Right lung (tissue), 2 donors: ENCODE measurements at regions not wholly inside any gene's neighbourhood (a gene's known extent, or its start where the extent isn't known, plus 50 kb on each side); places are given as distances from the start of the nearest gene placed in this dataset.

Source experiments
- DNase-seq, 2 donors: peaks; one replicate each; pipeline ENCODE4 v3.0.0-alpha.2; 2013

DNA sequence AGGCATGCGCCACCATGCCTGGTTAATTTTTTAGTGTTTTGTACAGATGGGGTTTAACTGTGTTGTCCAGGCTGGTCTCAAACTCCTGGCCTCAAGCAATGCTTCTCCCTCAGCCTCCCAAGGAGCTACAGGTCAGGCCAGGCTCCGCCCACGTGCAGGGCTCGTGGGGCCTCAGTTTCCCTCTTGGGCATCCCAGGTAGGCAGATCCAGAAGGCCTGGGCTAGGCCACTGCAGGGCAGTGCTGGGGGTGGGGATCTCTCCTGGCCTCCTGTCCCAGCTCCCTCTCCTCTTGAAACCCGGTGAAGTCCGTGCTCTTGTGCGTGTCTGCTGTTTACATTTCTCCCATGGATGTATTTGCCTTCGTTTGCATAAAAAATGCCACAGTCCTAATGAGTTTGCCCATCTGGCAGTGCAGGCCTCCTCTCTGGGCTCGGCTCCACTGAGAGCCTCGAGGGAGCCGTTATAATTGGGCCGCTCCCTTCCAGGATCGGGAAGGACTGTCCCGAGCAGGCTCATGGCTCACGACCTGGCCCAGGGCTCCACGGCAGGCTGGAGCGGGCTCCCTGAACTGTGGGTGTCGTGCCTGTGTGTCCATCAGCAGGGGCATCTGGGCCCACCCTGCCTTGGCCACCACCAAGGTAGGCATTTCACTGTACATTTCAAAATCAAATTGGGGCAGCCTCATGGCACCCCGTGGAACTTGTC, 52.6 kb upstream of the RUFY1 start:
- no peak for DNase-seq

DNA sequence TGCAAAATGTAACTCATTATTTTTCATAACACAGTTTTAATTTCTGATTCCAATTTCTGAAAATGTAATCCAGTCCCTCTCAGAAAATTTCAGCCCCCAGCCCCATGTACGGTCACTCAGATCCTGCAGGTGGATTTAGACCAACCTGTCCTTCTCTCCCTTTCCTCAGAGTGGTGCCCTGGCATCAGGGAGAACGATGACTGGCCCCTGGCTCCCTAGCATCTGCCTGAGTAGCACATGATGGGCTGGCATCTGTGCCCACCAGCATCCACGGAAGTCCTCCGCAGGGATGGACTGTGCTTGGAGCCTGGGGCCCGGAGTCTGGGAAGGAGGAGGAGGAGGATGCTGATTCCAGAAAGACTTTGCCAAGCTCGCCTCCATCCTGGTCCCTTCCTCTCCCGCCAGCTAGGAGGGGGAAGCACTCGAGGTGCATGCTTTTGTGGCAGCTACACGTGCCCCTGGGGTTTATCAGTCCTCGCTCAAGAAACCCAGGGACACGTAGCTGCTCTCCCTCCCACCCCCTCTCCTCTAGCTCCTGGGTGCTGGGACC, 54.4 kb upstream of the RUFY1 start:
- DNase-seq, result no peak

DNA sequence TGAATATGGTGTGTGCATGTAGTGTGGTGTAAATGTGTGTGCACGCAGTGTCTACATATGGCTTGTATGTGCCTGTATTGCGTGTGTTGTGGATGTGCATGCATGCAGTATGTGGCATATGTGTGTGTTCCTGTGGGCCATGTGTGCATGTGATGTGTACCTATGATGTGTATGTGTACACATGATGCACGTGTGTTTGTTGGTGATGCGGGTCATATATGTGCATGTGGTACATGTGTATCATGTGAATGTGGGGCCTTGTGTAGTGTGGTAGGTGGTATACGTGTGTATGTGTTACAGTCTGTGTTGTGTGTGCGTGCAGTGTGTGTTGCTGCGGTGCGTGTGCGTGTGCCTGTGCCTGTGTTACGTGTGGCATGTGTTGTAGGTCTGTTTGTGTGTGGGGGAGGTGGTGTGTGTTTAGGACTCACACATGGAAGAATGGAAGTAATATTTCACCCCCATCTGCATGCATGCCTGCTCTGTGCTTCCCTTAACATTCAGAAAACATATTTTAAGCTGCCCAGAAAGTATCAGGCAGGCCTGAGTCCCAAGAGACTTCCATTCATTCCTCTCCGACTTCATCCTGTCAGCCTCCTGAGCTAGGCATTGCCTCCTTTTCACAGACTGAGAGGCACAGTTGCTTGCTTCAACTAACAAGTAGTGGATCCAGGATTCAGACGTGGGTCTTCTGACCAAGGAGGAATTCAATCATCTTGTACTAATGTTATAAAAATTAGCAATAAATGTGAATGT, 55.4 kb upstream of the RUFY1 start:
- DNase-seq, result no peak

DNA sequence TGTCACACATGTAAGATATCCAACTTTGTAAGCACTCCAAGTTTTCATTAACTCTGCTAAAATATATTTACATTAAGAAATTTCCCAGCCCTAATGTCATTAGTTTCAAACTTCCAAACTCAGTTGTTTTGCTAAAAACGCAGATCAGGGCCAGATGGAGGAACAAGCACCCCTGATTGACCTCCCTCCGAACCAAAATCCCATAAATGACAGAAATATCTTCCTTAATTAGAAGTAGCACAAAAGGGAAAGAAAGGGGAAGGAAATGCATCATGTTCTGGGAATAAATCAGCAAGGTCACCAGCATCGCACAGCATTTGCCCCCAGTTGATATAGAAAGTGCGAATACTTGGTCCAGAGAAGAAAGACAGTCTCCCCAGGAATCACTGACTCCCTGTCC, 61.4 kb upstream of the RUFY1 start:
- DNase-seq, result peak in 1 of 2 donors; percentile 68

DNA sequence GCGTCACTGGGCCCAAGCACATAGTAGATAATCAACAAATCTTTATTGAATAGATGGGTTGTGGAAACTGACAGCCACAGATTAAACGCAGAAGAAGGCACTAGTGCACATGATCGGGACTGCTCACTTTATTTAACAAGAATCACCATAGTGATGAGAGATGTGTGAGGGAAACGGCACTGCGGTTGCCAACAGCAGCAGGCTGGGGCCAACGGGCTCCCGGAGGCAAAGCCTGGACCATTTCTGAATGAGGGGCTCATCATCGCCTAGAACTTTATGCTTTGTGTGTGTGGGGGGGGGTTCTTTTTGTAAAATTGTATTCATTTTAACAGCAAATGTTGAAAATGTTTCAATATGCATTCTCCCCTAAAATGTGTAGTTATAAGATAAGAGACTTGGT, 61.9 kb upstream of the RUFY1 start:
- peak; percentile 76 to 85 for DNase-seq

DNA sequence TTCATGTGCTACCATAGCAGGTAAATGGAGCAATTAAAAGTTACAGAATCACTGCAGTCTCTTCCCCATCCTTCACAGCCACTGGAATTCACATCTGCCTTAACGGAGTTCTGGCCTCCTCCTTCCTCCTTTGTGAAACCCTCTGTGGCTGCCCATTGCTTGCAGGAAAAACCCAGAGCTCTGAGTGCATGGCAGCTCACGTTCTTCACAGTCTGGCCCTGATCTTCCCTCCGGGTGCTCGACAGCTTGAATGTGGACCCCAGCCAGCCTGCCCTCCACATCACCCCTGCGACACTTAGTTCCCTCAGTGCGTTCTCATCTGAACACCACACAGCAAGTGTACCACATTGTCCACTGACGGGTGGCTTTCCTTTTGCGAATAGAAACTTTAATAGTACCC, 63.2 kb upstream of the RUFY1 start:
- DNase-seq, result no peak

DNA sequence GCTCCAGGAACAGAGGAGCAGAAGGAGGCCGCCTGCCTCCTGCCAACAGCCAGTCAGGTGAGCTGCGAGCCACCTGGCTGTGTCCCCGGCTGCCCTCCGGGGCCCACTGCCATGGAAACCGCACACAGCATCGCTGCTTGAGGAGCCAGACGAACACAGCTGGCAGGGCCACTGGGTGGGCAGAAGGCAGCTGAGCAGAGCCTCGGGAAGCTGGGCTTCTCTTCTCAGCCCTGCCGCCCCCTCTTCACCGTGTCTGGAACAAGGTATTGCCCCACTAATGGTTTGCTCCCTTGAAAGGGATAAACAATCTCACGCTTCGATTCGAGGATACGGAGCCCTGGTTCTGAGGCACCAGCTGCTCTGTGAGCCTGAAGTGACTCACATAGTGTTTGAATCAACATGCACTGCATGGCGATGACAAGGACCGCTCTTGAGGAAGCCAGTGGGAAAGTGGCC, 63.7 kb upstream of the RUFY1 start:
- no peak for DNase-seq

DNA sequence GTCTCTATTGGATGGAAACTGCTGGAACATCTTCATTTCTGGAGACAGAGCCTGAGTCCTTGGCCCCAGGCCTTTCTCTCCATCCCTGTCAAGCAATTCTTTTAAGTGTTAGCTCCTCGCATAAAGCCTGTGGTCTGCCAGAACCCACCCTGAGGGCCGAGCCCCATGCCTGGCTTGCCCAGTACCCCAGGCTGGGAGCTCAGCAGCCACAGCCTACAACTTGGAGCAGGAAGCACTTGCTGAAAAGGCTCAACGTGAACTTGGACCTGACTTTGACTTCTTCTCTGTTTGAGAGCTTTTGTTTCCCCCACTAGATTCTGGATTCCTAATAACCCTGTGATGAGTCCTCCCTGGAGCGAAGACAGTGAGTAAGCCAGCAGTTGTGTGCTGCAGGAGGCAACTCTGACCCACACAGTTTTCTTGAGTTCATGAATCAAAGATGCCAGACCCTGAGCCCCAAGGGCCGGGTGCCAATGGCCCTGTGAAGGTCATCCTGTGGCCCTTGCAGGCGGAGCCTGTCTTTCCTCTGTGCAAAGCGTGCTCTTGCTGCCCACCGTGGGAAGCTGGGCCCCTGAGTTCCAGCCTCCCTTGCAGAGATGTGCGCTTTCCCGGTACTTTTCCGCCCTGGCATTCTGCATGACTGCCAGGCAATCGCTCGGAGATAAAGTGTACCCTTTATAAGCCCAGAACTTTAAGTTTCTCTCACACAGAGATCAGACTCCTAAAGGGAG, 64.3 kb upstream of the RUFY1 start:
- no peak for DNase-seq

DNA sequence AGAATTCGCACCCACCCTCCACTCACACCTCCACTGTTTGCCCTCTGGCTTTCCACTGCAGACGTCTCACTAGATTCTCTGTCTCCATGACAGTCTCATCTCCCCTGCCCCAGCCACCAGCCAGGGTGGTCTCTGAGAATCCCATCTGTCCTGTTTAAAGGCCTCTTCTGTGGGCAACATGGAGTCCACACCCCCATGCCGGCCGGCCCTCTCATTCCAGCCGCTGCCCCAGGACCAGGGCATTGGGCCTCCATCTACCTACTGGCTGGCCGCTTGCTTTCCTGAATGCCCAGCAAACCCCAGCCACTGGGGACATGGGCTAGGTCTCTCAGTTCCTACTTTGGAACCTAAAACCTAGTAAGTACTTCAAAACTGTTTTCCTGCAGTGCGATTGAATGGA, 65.6 kb upstream of the RUFY1 start:
- no peak for DNase-seq

DNA sequence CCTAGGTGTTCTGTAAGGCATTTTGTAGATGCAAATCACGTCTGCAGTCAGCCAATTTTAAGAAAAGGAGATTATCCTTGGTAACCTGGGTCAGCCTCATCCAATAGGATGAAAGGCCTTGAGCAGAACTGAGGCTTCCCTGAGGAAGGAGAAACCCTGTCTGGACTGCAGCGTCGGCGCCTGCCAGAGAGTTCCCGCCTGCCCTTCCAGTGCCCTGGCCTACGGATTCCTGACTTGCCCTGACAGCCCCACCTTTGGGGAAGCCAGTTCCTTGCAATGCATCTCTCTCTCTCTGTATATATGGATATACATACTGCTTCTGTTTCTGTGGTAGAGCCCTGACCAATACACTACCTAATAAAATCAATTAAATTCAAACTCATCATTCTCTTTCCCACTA, 66.2 kb upstream of the RUFY1 start:
- DNase-seq, result no peak

DNA sequence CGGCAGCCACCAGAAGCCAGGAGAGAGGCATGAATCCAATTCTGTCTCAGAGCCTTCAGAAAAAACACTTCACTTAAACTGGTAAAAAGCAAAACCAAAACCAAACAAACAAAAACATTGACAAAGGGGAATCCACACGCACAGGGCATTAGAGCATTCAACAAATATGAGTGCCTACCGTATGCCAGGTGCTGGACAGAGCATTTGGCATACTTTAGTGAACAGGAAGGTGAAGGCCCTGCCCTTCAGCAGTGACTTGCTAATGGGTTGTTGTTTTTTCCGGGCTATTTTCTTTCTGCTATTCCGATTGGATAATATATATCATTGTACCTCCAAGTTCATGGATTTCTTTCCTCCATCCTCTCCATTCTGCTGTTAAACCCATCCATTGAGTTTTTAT, 71.7 kb upstream of the RUFY1 start:
- DNase-seq, result no peak

DNA sequence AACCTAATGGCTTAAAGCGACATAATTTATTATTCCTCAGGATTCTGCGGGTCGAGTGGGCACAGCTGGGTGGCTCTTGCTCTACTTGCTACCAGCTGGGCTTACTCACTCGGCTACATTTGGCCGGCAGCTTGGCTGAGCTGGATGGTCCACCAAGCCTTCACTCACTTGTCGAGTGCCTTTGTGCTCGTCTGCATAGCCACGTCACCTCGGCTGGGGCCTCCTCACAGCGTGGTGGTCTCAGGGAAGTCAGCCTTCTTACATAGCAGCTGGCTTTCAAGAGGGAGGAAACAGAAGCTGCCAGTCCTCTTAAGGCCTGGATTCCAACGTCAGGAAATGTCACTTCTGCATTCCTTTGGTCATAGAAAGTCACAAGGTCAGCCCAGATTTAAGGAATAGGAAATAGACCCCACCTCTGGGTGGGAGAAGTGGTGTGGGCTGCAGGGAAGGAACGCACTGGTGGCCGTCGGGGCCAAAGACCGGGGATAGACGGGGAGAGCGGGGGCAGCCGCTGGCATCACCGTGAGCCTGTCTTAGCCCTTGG, 75.1 kb upstream of the RUFY1 start:
- peak; percentile 69 to 79 for DNase-seq

DNA sequence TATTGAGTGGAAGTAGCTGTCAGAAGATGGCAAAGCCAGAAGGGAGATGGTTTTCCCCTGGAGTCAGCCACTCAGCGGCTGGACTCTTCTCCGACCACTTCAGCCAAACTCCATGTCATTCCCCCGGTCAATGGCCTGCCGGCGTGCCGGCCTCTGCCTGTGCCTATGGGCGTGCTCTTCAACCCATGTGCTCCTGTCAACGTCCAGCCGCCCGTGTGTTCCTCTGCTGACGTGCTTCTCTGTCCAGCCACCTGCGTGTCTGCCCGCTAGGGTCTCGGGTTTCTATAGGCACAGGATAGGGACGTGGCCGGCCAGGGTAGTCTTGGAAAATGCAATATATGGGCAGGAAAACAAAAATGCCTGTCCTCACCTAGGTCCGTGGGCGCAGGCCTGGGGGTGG, 77.7 kb upstream of the RUFY1 start:
- DNase-seq, result no peak

DNA sequence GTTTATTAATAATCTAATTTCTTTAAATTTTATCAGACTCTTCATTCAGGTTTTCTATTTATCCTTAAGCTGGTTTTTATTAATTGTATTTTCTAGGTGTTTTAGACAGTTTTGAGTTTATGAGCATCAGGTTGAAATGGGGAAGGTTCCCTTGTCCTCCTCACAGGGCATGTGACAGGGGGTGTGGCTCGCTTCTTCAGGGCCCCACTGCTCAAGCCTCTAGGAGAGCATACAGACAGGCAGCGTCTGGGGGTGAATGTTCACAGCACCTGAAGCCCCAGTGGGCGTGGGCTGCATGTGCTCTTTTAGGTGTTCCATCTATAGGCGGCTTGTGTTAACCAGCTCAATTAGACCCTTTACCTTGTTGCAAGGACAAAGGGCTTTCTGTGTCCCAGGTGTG, 78.2 kb upstream of the RUFY1 start:
- no peak for DNase-seq

DNA sequence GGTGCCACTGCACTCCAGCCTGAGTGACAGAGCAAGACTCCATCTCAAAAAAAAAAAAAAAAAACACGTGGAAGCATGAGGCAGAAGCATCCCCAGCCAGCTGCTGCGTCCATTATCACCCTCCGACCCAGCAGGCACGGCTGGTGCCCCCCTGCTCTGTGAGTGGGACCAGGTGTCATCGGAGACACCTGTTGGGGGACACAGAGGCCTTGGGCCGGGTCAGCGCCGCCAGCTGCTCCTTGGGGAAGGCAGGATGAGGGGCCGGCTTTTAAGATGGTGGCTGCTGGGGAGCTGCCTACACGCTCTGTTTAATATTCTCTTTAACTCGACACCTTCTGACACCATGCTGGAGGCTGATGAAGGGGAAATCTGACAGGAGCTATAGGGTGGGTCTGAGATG, 80.2 kb upstream of the RUFY1 start:
- DNase-seq, result no peak

DNA sequence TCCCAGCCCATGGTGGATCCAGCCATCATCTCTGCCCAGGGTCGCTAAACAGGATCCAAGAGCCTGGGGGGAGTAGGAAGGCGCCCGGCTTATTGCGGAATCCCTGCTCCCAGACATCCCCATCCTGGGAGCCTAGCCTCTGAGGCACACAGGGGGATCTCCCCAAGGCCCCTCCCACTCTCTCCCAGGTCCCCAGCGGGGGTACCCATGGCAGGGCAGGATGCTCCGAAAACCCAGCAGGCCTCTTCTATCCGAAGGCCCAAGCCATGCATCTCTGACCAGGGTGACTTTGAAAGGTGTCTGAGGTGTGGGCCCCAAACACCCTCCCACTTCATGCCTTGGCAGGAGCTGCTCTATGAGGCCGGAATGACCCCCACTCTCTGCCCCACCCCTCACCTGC, 81.7 kb upstream of the RUFY1 start:
- DNase-seq, result no peak

DNA sequence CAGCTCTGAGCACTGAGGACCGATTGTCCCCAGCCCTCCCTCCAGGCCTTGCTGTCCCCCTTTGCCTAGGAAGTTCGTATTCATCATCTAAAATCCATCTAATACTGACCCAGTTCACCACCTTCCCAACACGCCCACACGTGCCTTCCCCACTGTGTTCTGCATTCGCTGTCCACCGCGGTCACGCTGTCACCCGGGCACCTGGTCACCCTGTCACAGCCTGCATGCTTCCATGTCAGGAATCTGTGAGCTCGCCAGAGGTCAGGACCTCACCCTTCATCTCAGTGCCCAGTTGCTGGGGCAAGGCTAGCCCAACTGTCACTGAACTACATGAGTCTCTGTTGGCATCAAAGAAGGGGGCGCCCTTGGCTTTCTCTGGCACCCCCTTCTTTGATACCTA, 82.9 kb upstream of the RUFY1 start:
- DNase-seq, result no peak

DNA sequence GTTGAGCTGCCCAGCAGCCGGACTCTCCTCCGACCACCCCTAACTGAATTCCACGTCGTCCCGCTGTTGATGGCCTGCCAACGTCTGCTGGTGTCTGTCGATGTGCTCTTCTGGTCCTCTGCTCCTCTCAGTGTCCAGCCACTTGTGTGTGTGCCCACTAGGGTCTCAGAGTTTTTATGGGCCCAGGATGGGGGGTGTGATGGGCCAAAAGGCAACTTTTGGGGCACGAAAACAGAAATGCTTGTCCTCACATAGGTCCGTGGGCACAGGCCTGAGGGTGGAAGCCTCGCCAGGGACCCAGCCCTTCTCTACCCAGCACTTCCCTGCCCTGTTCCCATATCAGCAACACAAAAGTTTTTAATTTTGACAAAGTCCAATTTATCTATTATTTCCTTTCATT, 85.7 kb upstream of the RUFY1 start:
- no peak for DNase-seq

DNA sequence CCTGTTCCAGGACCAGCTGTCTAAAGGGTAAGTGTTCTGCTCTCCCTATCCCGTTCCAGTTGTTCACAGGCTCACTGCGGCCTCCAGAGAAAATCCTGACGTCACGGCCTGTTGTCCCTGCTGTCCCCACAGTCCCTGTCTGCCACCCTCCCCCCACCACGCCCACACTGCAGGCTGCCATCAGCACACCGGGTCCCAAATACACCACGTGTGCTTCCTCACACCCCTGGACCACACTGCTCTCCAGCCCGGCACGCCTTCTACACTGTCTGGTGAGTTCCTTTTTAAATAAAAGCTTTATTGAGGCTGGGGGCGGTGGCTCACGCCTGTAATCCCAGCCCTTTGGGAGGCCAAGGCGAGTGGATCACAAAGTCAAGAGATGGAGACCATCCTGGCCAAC, 88.3 kb upstream of the RUFY1 start:
- DNase-seq, result no peak

DNA sequence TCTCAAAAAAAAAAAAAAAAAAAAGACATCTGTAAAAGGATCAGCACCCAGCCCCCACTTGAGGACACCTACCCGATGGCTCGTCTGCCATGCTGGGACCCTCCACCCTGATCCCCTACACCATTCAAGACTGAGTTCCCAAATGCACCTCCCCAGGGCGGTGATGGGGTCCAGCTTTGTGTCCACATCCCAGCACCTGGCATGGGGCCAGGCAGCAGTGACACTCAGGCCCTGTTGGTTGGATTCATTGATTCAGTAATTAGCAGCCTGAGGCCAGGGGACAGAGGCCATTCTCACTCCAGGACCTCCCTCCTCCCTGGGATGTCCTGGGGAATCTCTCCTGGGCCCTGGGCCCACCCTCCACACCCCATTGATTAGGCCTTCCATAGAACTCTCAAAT, 88.8 kb upstream of the RUFY1 start:
- DNase-seq, result no peak

DNA sequence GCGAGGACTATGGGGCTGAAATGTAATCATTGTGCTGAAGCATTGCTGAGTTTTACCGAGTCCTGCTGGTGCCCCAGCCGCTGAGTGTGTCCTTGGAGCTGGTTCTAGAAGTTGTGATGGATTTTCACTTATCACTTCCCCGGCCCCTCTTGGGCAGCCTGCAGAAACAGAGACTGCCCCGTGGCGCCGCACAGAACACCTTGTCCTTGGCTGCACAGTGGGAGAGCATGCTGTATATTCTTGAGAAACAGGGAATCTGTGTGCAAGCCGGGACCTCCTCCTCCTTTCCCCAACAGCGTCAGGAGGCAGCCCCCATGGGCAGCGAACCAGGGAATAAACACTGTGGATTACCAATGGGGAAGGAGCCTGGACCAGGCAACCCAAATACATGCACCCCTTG, 90.6 kb upstream of the RUFY1 start:
- no peak for DNase-seq

DNA sequence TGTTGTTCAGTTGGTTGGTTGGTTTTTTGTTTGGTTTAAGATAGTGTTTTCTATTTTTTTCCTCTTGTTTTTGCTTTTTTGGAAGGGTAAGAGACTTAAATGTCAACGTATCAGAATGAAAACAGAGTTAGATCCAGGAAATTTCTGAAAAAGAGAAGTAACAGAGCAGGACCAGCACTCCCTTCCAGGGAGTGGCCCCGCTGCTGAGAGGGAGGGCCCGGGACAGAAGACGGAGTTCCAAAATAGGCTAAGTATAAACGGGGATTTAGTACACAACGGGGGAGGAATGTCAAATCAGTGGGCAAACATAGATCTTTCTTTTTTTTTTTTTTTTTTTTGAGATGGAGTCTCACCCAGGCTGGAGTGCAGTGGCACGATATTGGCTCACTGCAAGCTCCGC, 92.7 kb upstream of the RUFY1 start:
- no peak for DNase-seq
